Fibroblast of skin of left biceps (primary cell): ENCODE measurements at regions not wholly inside any gene's neighbourhood (a gene's known extent, or its start where the extent isn't known, plus 50 kb on each side); places are given as distances from the start of the nearest gene placed in this dataset.
"Not testable (repeated sequence)": the region's sequence is repeated elsewhere in the genome, so short reads cannot be mapped to it uniquely, and the experiment has no call there.

ENCODE experiments used
- DNase-seq, 2 experiments: peaks; one replicate each; pipeline ENCODE4 v3.0.0-alpha.2; 2013; ENCODE audit warnings: low read depth in 2 of 2

- DNase-seq = no peak
Observed at GRCh38 chr6:86070151-86070550, 427.5 kb upstream of the SYNCRIP start.

DNA sequence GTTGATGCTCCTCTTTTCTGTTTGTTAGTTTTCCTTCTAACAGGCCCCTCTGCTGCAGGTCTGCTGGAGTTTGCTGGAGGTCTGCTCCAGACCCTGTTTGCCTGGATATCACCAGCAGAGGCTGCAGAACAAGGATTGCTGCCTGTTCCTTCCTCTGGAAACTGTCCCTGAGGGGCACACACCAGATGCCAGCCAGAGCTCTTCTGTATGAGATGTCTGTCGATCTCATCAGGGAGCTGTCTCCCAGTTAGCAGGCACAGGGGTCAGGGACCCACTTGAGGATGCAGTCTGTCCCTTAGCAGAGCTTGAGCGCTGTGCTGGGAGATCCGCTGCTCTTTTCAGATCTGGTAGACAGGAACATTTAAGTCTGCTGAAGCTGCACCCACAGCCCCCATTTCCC is 422.3 kb upstream of the SYNCRIP start:
- DNase-seq = not testable (repeated sequence)

- not testable (repeated sequence) for DNase-seq
Observed at GRCh38 chr6:86057293-86057980, 414.8 kb upstream of the SYNCRIP start.

- DNase-seq = no peak
Observed at GRCh38 chr6:86045038-86045437, 402.4 kb upstream of the SYNCRIP start.

- no peak for DNase-seq
Observed at GRCh38 chr6:86042214-86042613, 399.5 kb upstream of the SYNCRIP start.

- no peak for DNase-seq
Observed at GRCh38 chr6:86031713-86032112, 389.0 kb upstream of the SYNCRIP start.

- no peak for DNase-seq
Observed at GRCh38 chr6:86030875-86031274, 388.2 kb upstream of the SYNCRIP start.

DNA sequence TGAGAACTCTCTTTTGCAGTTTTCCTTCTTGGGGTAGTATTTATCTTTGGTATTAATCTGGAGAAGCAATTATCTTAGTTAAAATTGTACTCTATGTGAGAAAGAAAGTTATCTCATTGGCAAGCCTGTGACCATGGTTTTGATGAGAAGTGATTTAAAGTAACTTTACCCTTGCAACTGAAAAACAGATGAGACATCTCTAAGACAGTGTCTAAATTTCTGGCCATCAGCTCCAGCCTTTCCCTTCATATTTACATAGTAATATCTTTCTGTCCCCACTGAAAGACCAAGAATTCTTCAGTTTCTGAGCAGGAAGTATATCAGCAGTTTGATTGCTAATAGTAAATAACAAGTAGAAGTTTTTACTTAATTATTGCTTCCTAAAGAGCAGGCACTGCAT is 386.1 kb upstream of the SYNCRIP start:
- no peak for DNase-seq

DNA sequence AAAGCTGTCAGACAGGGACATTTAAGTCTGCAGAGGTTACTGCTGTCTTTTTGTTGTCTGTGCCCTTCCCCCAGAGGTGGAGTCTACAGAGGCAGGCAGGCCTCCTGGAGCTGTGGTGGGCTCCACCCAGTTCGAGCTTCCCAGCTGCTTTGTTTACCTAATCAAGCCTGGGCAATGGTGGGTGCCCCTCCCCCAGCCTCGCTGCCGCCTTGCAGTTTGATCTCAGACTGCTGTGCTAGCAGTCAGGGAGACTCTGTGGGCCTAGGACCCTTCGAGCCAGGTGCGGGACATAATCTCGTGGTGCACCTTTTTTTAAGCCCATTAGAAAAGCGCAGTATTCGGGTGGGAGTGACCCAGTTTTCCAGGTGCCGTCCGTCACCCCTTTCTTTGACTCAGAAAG is 384.2 kb upstream of the SYNCRIP start:
- not testable (repeated sequence) for DNase-seq

GRCh38 chr6:86017236-86017635 is 374.6 kb upstream of the SYNCRIP start:
- DNase-seq = no peak

DNA sequence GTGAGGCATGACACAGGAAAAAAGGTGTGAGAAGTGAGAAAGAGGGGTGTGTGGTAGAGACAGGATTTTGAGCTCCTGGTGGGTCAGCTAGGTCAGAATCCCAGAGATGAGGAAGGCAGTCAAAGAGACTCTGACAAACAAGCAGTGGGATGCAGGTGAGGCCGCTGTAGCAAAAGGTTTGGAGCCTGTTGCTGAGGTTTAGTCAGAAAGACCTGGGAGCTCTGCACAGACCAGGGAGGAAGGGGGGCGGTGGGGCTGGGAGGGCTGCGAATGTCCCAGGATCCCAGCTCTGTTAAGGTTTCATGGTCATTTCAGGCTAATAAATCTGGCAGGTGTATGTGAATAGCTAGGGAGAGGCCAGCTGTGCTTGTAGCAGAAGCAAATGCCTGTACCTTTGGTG is 373.9 kb upstream of the SYNCRIP start:
- no peak for DNase-seq

- DNase-seq = no peak
Observed at GRCh38 chr6:86016077-86016476, 373.4 kb upstream of the SYNCRIP start.

DNA sequence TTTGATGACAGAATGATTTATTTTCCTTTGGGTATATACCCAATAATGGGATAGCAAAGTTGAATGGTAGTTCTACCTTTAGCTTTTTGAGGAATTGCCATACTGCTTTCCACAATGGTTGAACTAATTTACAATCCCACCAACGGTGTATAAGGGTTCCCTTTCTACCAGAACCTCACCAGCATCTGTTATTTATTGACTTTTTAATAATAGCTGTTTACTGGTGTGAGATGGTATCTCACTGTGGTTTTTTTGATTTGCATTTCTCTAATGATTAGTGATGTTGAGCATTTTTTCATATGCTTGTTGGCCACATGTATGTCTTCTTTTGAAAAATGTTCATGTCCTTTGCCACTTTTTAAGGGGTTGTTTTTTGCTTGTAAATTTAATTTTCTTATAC is 370.3 kb upstream of the SYNCRIP start:
- not testable (repeated sequence) for DNase-seq

DNA sequence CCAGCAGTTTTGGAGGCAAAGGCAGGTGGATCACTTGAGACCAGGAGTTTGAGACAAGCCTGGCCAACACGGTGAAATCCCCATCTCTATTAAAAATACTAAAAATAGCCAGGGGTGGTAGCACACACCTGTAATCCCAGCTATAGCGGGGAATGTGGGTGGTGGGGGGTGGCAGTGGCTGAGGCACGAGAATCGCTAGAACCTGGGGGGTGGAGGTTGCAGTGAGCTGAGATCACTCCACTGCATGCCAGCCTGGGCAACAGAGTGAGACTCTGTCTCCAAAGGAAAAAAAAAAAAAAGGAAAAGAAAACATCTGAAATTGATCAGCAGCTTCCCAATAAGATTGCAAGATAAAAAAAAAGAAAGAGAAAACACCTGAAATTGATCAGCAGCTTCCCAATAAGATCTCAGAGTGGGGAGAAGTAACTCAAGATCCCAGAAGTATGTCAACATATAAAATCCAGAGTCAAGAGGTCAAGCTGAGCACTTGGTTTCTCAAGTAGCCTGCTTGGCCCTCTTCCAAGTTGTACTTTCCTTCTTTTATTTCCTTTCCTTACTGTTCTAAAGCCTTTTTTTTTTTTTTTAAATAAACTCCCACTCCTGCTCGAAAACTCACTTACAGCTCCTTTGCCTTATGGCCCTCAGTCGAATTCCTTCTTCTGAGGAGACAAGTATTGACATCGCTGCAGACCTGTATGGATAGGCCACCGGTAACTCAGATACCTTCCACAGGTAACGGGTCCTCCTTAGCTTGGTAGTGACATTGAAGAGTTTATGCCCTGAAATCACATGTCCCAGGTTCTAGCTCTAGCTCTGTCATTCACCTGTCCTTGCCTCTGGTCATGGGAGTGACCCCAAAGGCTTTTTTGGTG is 368.5 kb upstream of the SYNCRIP start:
- DNase-seq = no peak

DNA sequence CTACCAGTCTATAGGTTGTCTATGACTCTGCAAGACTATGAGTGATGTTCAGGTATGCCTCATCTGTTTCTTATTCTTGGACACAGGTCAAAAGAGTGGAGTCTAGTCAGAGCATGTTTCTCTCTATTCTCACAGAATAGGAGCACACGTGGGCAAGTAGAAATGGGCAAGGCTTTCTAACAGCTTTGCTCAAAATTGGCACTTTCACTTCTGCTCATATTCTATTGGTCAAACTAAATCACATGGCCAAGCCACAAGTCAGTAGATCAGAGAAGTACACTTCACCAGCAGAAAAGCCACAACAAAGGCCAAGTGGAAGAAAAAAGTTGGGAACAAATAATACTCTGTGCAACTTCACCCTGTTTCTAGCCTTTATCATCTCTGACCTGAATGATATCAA is 354.5 kb upstream of the SYNCRIP start:
- DNase-seq = no peak

DNA sequence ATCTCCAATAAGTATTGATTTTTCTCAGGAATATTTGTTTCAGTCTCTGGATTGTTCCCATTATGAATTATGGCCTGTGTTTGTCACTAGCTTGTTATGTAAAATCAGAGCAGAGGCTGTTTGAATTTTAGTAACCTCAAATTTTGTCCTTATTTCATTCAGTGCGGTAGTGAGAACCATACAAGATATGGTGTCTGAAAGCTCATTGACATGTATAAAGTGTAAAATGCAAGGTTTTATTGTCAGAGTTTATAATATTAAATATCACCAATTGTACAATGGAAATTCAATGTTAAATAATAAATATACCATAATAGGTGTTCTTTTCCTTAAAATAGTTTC is 353.3 kb upstream of the SYNCRIP start:
- DNase-seq = no peak

DNA sequence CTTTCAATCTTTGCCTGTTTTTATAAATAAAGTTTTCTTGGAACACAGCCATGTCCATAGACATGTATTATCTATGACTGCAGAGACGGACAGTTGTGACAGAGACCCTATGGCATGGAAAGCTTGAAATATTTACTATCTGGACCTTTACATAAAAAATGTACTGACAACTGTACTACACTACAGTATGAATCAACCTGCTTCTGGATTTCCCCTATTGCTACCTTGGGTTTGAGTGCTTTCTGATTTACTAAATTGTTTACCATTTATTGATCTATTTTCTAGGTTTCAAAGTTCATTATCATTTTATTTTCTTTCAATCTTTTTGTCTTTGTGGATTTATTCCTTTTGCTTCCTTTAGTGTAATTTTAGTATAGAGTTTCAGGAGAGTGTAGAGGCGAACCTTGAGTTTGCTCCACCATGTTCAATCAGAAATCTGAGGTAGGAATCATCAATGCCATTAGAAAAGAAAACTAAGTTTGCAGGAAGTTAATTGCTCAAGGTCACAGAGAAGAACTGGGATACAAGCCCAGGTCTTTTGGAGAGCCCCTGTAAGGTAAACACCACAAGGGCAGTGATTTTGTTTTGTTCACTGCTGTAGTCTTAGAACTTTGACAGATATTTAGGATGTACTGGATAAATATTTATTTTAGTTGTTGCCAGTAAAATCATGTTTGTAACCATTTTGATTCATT is 352.8 kb upstream of the SYNCRIP start:
- DNase-seq = no peak

- no peak for DNase-seq
Observed at GRCh38 chr6:85986681-85987080, 344.0 kb upstream of the SYNCRIP start.

- DNase-seq = no peak
Observed at GRCh38 chr6:85983032-85983659, 340.5 kb upstream of the SYNCRIP start.

DNA sequence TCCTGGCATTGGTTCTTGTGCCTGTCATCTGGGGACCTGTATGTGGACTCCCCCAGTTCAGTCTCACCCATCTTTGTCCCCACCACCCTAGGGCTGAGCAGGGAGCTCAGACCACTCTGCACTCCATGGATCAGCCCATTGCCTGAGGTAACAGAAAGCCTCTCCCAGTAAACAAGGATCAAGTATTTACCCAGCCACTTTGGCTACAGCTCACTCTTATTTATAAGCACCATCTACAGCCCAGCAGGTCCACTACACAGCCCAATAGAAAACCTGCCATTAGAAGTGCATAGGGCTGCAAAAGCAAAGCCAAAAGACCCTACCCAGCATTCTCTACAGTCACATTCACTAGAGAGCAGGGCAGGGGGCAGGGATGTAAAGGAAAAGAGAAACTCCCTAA is 335.0 kb upstream of the SYNCRIP start:
- no peak for DNase-seq

DNA sequence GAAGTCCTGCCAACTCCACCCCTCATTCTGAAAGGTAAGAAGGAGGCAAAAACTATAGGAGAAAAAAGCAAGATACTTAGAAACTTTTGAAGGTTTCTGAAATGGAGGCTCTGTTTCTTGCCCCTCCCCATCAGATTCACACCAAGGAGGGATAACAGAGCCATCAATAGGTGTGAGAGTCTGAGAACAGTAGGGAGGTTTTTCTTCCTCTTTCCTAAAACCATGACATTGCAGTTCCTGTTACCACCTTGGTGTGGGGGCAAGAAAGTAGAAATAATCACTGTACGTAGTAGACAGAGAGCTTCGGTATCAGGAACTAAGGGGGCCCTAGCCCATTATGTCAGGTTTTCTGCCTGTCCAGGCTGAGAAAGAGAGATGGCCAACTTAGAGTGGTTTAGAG is 333.3 kb upstream of the SYNCRIP start:
- DNase-seq = no peak

- no peak for DNase-seq
Observed at GRCh38 chr6:85971238-85971637, 328.6 kb upstream of the SYNCRIP start.
